Natural killer cell (primary cell): ENCODE measurements at regions not wholly inside any gene's neighbourhood (a gene's known extent, or its start where the extent isn't known, plus 50 kb on each side); places are given as distances from the start of the nearest gene placed in this dataset.

ENCODE experiments used
- ATAC-seq, 3 donors: fragments of 150-1000 bp in 2 of 3; fragments of 200-7000 bp in 1 of 3; cut with Tn5 transposase; 1 replicate in 1 of 3; 2 replicates in 2 of 3; pipeline ENCODE4 v1.10.0; 2021; ENCODE audit warnings: mild to moderate bottlenecking in 2 of 3, moderate library complexity in 2 of 3
- DNase-seq, 2 donors: peaks; one replicate each; pipeline versions ENCODE4 v3.0.0 to v3.0.0-alpha.2; 2013 to 2021; ENCODE audit warnings: mixed read lengths in 1 of 2
- H3K27ac ChIP-seq: one replicate; pipeline ENCODE4 v1.5.1; 2013; ENCODE audit warnings: mild to moderate bottlenecking, low read length
- H3K27me3 ChIP-seq: one replicate; pipeline ENCODE4 v1.6.1; 2013; ENCODE audit warnings: low read length; ENCODE audit not compliant: control insufficient read depth, insufficient read depth
- H3K36me3 ChIP-seq: one replicate; pipeline ENCODE4 v1.6.1; 2013; ENCODE audit warnings: low read length; ENCODE audit not compliant: control insufficient read depth, insufficient read depth
- H3K4me1 ChIP-seq: one replicate; pipeline ENCODE4 v1.6.1; 2013; ENCODE audit warnings: low read length; ENCODE audit not compliant: control insufficient read depth, insufficient read depth
- H3K4me3 ChIP-seq: one replicate; pipeline ENCODE4 v1.5.1; 2013; ENCODE audit warnings: low read length
- H3K9me3 ChIP-seq: one replicate; pipeline ENCODE4 v1.6.1; 2013; ENCODE audit warnings: low read length; ENCODE audit not compliant: control insufficient read depth, insufficient read depth
- H3K27ac Mint-ChIP-seq, 2 donors: one replicate each; pipeline ENCODE4 v1.8.0; 2022; ENCODE audit warnings: mild to moderate bottlenecking in 2 of 2, mixed read lengths in 2 of 2, moderate library complexity in 1 of 2
- H3K27me3 Mint-ChIP-seq, 2 donors: one replicate each; pipeline ENCODE4 v1.8.0; 2022; ENCODE audit warnings: low read depth in 2 of 2, mixed read lengths in 2 of 2
- H3K36me3 Mint-ChIP-seq: one replicate; pipeline ENCODE4 v1.8.0; 2022; ENCODE audit warnings: mixed read lengths
- H3K4me1 Mint-ChIP-seq, 2 donors: one replicate each; pipeline ENCODE4 v1.8.0; 2022; ENCODE audit warnings: mixed read lengths in 2 of 2
- H3K4me3 Mint-ChIP-seq: one replicate; pipeline ENCODE4 v1.8.0; 2022; ENCODE audit warnings: mild to moderate bottlenecking, moderate library complexity, mixed read lengths
- H3K9me3 Mint-ChIP-seq, 2 donors: one replicate each; pipeline ENCODE4 v1.8.0; 2022; ENCODE audit warnings: mixed read lengths in 2 of 2
- WGBS: methylation state at CpG from one replicate; pipeline ENCODE4 v1.1.7; 2013; ENCODE audit warnings: missing lambda C conversion rate; ENCODE audit not compliant: insufficient coverage; 5-methylcytosine and 5-hydroxymethylcytosine counted together
- intact Hi-C: fragments of 100-400 bp; cut with micrococcal nuclease; formaldehyde crosslinking; loops from one replicate; pipeline ENCODE4 v1.14.2; 2022
- TF ChIP-seq, protein P1 (sequence below): fragments of 200-600 bp; IDR thresholded peaks from one replicate; pipeline ENCODE4 v1.8.0; 2022; ENCODE audit warnings: antibody characterized with exemption

DNA sequence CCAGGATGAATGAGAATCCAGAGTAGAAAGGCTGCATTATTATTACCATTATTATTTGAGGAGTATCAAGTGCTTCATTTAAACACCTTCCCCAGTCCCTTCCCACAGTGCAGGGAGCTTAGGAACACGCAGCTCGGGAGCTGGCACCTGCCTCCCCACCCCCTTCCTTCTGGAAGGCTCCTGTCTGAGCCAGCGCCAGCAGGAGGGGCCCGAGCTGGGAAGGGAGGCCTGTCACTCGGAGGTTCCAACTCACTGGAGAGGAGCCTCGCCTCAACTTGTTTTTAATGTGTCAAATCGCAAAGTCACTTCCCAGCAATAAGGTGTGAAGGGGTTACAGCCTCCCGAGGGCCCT is 156.4 kb upstream of the IRX4 start:
- TF ChIP-seq, protein P1, sequence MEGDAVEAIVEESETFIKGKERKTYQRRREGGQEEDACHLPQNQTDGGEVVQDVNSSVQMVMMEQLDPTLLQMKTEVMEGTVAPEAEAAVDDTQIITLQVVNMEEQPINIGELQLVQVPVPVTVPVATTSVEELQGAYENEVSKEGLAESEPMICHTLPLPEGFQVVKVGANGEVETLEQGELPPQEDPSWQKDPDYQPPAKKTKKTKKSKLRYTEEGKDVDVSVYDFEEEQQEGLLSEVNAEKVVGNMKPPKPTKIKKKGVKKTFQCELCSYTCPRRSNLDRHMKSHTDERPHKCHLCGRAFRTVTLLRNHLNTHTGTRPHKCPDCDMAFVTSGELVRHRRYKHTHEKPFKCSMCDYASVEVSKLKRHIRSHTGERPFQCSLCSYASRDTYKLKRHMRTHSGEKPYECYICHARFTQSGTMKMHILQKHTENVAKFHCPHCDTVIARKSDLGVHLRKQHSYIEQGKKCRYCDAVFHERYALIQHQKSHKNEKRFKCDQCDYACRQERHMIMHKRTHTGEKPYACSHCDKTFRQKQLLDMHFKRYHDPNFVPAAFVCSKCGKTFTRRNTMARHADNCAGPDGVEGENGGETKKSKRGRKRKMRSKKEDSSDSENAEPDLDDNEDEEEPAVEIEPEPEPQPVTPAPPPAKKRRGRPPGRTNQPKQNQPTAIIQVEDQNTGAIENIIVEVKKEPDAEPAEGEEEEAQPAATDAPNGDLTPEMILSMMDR = no peak
- no peaks in the 10 kb centered on the region for H3K36me3 Mint-ChIP-seq
- no peaks in the 10 kb centered on the region for H3K27me3 ChIP-seq
- H3K4me3 ChIP-seq = no peak overlapping the region
- H3K27ac ChIP-seq = no peak overlapping the region
- H3K27ac Mint-ChIP-seq = no peak overlapping the region
- peak overlapping the region; percentile 77 for H3K4me3 Mint-ChIP-seq
- ATAC-seq (no peak), DNase-seq (no peak)
- no peaks in the 10 kb centered on the region for H3K4me1 Mint-ChIP-seq
- H3K4me1 ChIP-seq = peaks cover 4% of the 10 kb centered on the region
- intact Hi-C loops = no loop called here
- no peaks in the 10 kb centered on the region for H3K9me3 Mint-ChIP-seq
- WGBS = 42% methylated on average over 8 of the region's 8 CpGs
- H3K36me3 ChIP-seq = no peaks in the 10 kb centered on the region
- peaks cover 15 to 17% of the 10 kb centered on the region in 2 donors for H3K27me3 Mint-ChIP-seq
- no peaks in the 10 kb centered on the region for H3K9me3 ChIP-seq

DNA sequence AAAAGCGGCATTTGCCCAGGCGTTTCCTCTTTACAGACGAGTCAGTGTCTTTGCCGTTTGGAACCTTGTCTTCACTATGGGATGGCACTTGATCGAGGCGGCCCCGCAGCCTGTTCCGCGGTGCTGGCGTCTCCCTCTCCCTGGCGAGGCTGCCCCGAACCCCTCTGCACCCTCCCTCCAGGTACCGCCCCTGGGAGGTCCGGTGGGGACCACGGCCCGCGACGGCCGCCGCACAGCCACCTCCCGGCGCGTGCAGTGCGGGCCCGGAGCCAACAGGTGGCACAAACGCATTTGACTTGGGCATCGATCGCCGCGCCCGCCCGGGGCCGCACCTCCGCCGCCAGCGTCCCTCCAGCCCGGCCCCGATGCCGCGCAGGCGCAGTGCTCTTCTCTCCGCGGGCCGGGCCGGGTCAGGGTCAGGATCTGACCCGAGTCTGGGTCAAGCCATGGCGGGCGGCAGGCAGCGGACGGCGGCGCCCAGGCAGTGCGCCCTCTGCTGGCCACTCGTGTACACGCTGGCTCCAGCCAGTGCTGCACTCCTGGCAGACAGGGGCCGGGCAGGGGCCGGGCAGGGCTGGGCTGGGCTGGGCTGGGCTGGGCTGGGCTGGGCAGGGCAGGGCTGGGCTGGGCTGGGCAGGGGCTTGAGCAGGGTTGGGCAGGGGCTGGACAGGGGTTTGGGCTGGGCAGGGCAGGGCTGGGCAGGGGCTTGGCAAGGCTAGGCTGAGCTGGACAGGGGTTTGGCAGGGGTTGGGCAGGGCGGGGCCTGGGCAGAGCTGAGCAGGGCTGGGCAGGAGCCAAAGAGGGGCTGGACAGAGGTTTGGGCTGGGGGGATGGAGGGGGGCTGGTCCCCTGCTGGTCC is 155.8 kb upstream of the IRX4 start:
- peak overlapping the region; percentile 77 for H3K4me3 Mint-ChIP-seq
- Histone ChIP-seq H3K4me1 (peaks cover 4% of the 10 kb centered on the region), H3K27ac (no peak overlapping the region), H3K4me3 (no peak overlapping the region), H3K27me3 (no peaks in the 10 kb centered on the region), H3K36me3 (no peaks in the 10 kb centered on the region), H3K9me3 (no peaks in the 10 kb centered on the region)
- H3K36me3 Mint-ChIP-seq = no peaks in the 10 kb centered on the region
- H3K27me3 Mint-ChIP-seq = peaks cover 16 to 19% of the 10 kb centered on the region in 2 donors
- no peaks in the 10 kb centered on the region for H3K9me3 Mint-ChIP-seq
- peak; percentile 76 to 90 (median 84) for ATAC-seq
- intact Hi-C loops = no loop called here
- DNase-seq = peak; percentile 50 to 72
- no peak overlapping the region for H3K27ac Mint-ChIP-seq
- H3K4me1 Mint-ChIP-seq = no peaks in the 10 kb centered on the region
- 3% methylated on average over 58 of the region's 58 CpGs for WGBS
- TF ChIP-seq, protein P1 = peak; percentile 89

- intact Hi-C loops = no loop called here
- Mint-ChIP-seq H3K27me3 (peaks cover 25 to 34% of the 10 kb centered on the region in 2 donors), H3K36me3 (no peaks in the 10 kb centered on the region), H3K27ac (no peak overlapping the region), H3K9me3 (peaks cover 0 to 3% of the 10 kb centered on the region in 2 donors), H3K4me3 (peak overlapping the region; percentile 40), H3K4me1 (no peaks in the 10 kb centered on the region)
- no peaks in the 10 kb centered on the region for H3K9me3 ChIP-seq
- H3K27ac ChIP-seq = no peak overlapping the region
- TF ChIP-seq, protein P1 = no peak
- no peak for ATAC-seq
- H3K4me1 ChIP-seq = peaks cover 4% of the 10 kb centered on the region
- no peak for DNase-seq
- H3K4me3 ChIP-seq = no peak overlapping the region
- H3K36me3 ChIP-seq = no peaks in the 10 kb centered on the region
- WGBS = 84% methylated on average over 6 of the region's 6 CpGs
- H3K27me3 ChIP-seq = no peaks in the 10 kb centered on the region
These were observed 154.2 kb upstream of the IRX4 start for GRCh38 chr5:2036885-2037284.

DNA sequence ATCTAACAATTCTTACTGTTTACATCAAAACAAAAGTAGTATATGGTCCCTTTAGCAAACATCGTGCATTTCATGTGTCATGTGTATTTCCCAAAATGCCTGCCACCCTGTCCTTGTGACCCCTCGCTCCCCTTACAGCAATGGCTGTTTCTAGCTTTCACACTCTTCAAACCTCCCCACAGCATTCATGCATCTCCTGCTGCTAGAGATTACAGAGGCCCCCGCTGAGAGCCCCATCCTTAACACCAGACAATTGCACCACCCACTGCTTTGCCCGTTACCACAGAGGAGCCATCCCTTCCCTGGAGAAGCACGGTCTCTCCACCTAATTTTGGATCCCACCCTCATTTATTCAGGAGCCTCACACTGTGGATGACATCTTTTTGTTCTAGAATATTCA is 149.7 kb upstream of the IRX4 start:
- TF ChIP-seq, protein P1 = no peak
- Histone ChIP-seq H3K4me3 (no peak overlapping the region), H3K9me3 (no peaks in the 10 kb centered on the region), H3K27me3 (peaks cover 2% of the 10 kb centered on the region), H3K4me1 (no peaks in the 10 kb centered on the region), H3K27ac (no peak overlapping the region), H3K36me3 (no peaks in the 10 kb centered on the region)
- intact Hi-C loops = no loop called here
- Mint-ChIP-seq H3K27ac (no peak overlapping the region), H3K4me1 (no peaks in the 10 kb centered on the region), H3K36me3 (no peaks in the 10 kb centered on the region), H3K4me3 (no peak overlapping the region), H3K27me3 (peaks cover 24 to 28% of the 10 kb centered on the region in 2 donors), H3K9me3 (peaks cover 0 to 3% of the 10 kb centered on the region in 2 donors)
- DNase-seq = no peak
- 61% methylated on average over 5 of the region's 5 CpGs for WGBS
- no peak for ATAC-seq
